Fibroblast of lung (primary cell): ENCODE measurements at regions not wholly inside any gene's neighbourhood (a gene's known extent, or its start where the extent isn't known, plus 50 kb on each side); places are given as distances from the start of the nearest gene placed in this dataset.
"Not testable (repeated sequence)": the region's sequence is repeated elsewhere in the genome, so short reads cannot be mapped to it uniquely, and the experiment has no call there.

Source experiments
- DNase-seq, 2 donors: peaks; one replicate each; pipeline versions ENCODE4 v3.0.0 to v3.0.0-alpha.2; 2010; ENCODE audit warnings: low read depth in 2 of 2
- H2AFZ ChIP-seq: 2 replicates; pipeline ENCODE4 v1.5.1; 2012; ENCODE audit warnings: low read length, control low read depth, inconsistent platforms
- H3K27ac ChIP-seq: 2 replicates; pipeline ENCODE4 v1.5.1; 2011; ENCODE audit warnings: low read length, control low read depth; ENCODE audit not compliant: insufficient read depth
- H3K27me3 ChIP-seq: 2 replicates; pipeline ENCODE4 v1.5.1; 2011; ENCODE audit warnings: mild to moderate bottlenecking, low read length; ENCODE audit not compliant: control insufficient read depth, insufficient read depth
- H3K36me3 ChIP-seq: 2 replicates; pipeline ENCODE4 v1.5.1; 2011; ENCODE audit warnings: low read length; ENCODE audit not compliant: control insufficient read depth, insufficient read depth
- H3K4me1 ChIP-seq: 2 replicates; pipeline ENCODE4 v1.5.1; 2011; ENCODE audit warnings: low read length; ENCODE audit not compliant: control insufficient read depth, insufficient read depth; ENCODE audit errors: extremely low read depth
- H3K4me2 ChIP-seq: 2 replicates; pipeline ENCODE4 v1.5.1; 2011; ENCODE audit warnings: low read length, control low read depth; ENCODE audit not compliant: insufficient read depth; ENCODE audit errors: extremely low read depth
- H3K4me3 ChIP-seq, 4 experiments: fragments of 200-600 bp in 1 of 4; sonication (generic) in 1 of 4; replicated peaks in 1 of 4; 2 replicates each; pipeline ENCODE4 v1.5.1; 2011 to 2016; ENCODE audit warnings: low read length in 4 of 4, low read depth in 3 of 4, mild to moderate bottlenecking in 3 of 4, control low read depth in 2 of 4, inconsistent platforms in 1 of 4, mixed read lengths in 1 of 4; ENCODE audit not compliant: insufficient read depth in 1 of 4; ENCODE audit errors: control extremely low read depth in 1 of 4
- H3K79me2 ChIP-seq: 2 replicates; pipeline ENCODE4 v1.5.1; 2012; ENCODE audit warnings: mild to moderate bottlenecking, low read length, inconsistent platforms; ENCODE audit not compliant: control insufficient read depth, insufficient read depth
- H3K9ac ChIP-seq: 2 replicates; pipeline ENCODE4 v1.5.1; 2011; ENCODE audit warnings: mild to moderate bottlenecking, low read length, control low read depth; ENCODE audit not compliant: insufficient read depth
- H3K9me3 ChIP-seq: 2 replicates; pipeline ENCODE4 v1.5.1; 2012; ENCODE audit warnings: low read depth, low read length; ENCODE audit not compliant: control insufficient read depth, insufficient read depth
- H4K20me1 ChIP-seq: 2 replicates; pipeline ENCODE4 v1.5.1; 2011; ENCODE audit warnings: low read length; ENCODE audit not compliant: control insufficient read depth, insufficient read depth; ENCODE audit errors: extremely low read depth
- CTCF ChIP-seq, 2 donors: IDR thresholded peaks in 1 of 2; conservative IDR thresholded peaks in 1 of 2; 1 replicate in 1 of 2; 2 replicates in 1 of 2; pipeline ENCODE4 v1.5.1; 2011 to 2012; ENCODE audit warnings: low read length in 2 of 2, control low read depth in 1 of 2, inconsistent platforms in 1 of 2, low read depth in 1 of 2, mild to moderate bottlenecking in 1 of 2
- EZH2 ChIP-seq: IDR thresholded peaks from 2 replicates; pipeline ENCODE4 v1.5.1; 2012; ENCODE audit warnings: low read length, control low read depth, mild to moderate bottlenecking; ENCODE audit errors: missing control alignments

DNA sequence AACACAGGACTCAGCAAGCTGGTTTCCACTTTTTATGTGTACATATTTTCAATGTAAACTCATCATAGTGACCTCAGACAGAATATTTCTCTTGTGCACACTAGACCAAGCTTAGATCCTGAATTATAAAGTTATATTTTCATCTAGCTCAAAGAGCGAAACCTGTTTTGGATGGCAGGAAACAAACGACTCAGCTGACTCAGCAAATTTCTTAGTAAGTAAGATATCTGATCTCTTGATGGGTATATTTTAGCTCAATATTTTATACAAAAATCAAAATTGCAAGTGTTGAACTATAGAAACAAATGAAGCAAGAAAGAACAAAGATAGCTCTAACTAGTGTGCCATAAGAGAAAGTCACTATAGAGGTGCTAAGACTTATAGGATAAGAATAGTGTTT lies 1114.5 kb downstream of the STPG2 start:
- no peak overlapping the region for H3K4me3 ChIP-seq
- DNase-seq, result no peak
- H3K4me1 ChIP-seq, result no peaks in the 10 kb centered on the region

GRCh38 chr4:97037411-97038145 lies 1105.7 kb downstream of the STPG2 start:
- not testable (repeated sequence) for H3K36me3 ChIP-seq, H4K20me1 ChIP-seq, H3K4me3 ChIP-seq, H2AFZ ChIP-seq, H3K4me2 ChIP-seq, H3K4me1 ChIP-seq, H3K9ac ChIP-seq, H3K27me3 ChIP-seq, DNase-seq, H3K79me2 ChIP-seq, H3K27ac ChIP-seq, H3K9me3 ChIP-seq

More for the DNA sequence above, 1114.5 kb downstream of the STPG2 start:
- Histone ChIP-seq H3K27ac (no peak overlapping the region), H3K9me3 (no peaks in the 10 kb centered on the region), H4K20me1 (no peaks in the 10 kb centered on the region), H3K36me3 (no peaks in the 10 kb centered on the region), H2AFZ (no peak overlapping the region), H3K79me2 (no peaks in the 10 kb centered on the region), H3K4me2 (no peak overlapping the region), H3K27me3 (no peaks in the 10 kb centered on the region), H3K9ac (no peak overlapping the region)
- TF ChIP-seq EZH2 (no peak), CTCF (conservative IDR thresholded peaks at IDR 0.05 in 1 of 2, IDR thresholded peaks at IDR 0.05 in 1 of 2; ENCODE audit: low read depth in 1 of 2, low read length in 2 of 2) (no peak)

GRCh38 chr4:97038146-97038516 lies 1105.1 kb downstream of the STPG2 start:
- DNase-seq, result no peak
- no peak overlapping the region for H3K9ac ChIP-seq
- TF ChIP-seq EZH2 (no peak), CTCF (conservative IDR thresholded peaks at IDR 0.05 in 1 of 2, IDR thresholded peaks at IDR 0.05 in 1 of 2; ENCODE audit: low read depth in 1 of 2, low read length in 2 of 2) (no peak)
- no peaks in the 10 kb centered on the region for H3K79me2 ChIP-seq
- no peaks in the 10 kb centered on the region for H3K27me3 ChIP-seq
- H3K4me1 ChIP-seq, result no peaks in the 10 kb centered on the region
- H3K36me3 ChIP-seq, result no peaks in the 10 kb centered on the region
- no peaks in the 10 kb centered on the region for H4K20me1 ChIP-seq
- H3K27ac ChIP-seq, result no peak overlapping the region
- no peak overlapping the region for H3K4me2 ChIP-seq
- no peak overlapping the region for H3K4me3 ChIP-seq
- no peaks in the 10 kb centered on the region for H3K9me3 ChIP-seq
- H2AFZ ChIP-seq, result no peak overlapping the region
